K562 (cell line): ENCODE measurements at regions not wholly inside any gene's neighbourhood (a gene's known extent, or its start where the extent isn't known, plus 50 kb on each side); places are given as distances from the start of the nearest gene placed in this dataset.

ENCODE experiments used
- ATF3 ChIP-seq, 2 experiments: fragments of 450-650 bp in 1 of 2; sonication (generic) in 1 of 2; formaldehyde crosslinking in 1 of 2; IDR thresholded peaks in 1 of 2; conservative IDR thresholded peaks in 1 of 2; 2 replicates each; pipeline versions ENCODE4 v1.6.1 to v1.8.1; 2016 to 2023; ENCODE audit warnings: mild to moderate bottlenecking in 2 of 2, moderate library complexity in 2 of 2, inconsistent platforms in 1 of 2, missing genetic modification reagents in 1 of 2
- BRD9 ChIP-seq: fragments of 450-650 bp; IDR thresholded peaks from 2 replicates; pipeline ENCODE4 v1.6.1; 2018; ENCODE audit warnings: low read depth; ENCODE audit not compliant: partially characterized antibody
- CBFA2T3 ChIP-seq: fragments of 450-650 bp; IDR thresholded peaks from 2 replicates; pipeline ENCODE4 v1.6.1; 2017
- CBX2 ChIP-seq: fragments of 200-600 bp; sonication (generic); IDR thresholded peaks from one replicate; pipeline ENCODE4 v1.6.1; 2012; ENCODE audit warnings: mild to moderate bottlenecking, low read length, inconsistent platforms; ENCODE audit not compliant: insufficient read depth, poor library complexity, severe bottlenecking
- CXXC5 ChIP-seq: fragments of 250-450 bp; sonication (Bioruptor Pico); IDR thresholded peaks from 2 replicates; pipeline ENCODE4 v1.8.0; 2022; ENCODE audit warnings: inconsistent platforms, mild to moderate bottlenecking, moderate library complexity
- EHMT2 ChIP-seq: fragments of 450-650 bp; IDR thresholded peaks from 2 replicates; pipeline ENCODE4 v1.6.1; 2018; ENCODE audit warnings: antibody characterized with exemption
- ELF4 ChIP-seq: fragments of 450-650 bp; formaldehyde crosslinking; IDR thresholded peaks from 2 replicates; pipeline ENCODE4 v1.4.0; 2022; ENCODE audit warnings: missing genetic modification characterization
- FOSL1 ChIP-seq: fragments of 200-800 bp; sonication (Bioruptor generic); conservative IDR thresholded peaks from 2 replicates; pipeline ENCODE4 v1.6.1; 2016; ENCODE audit warnings: missing genetic modification characterization, missing compliant biosample characterization
- GTF2E2 ChIP-seq: fragments of 200-800 bp; sonication (Bioruptor generic); IDR thresholded peaks from 2 replicates; pipeline ENCODE4 v1.6.1; 2016; ENCODE audit warnings: missing genetic modification characterization, missing compliant biosample characterization
- HNRNPLL ChIP-seq: fragments of 200-400 bp; formaldehyde crosslinking; IDR thresholded peaks from 2 replicates; pipeline ENCODE4 v1.6.1; 2017; ENCODE audit warnings: low read length, low read depth, mild to moderate bottlenecking; ENCODE audit not compliant: poor library complexity, severe bottlenecking
- KAT2B ChIP-seq: IDR thresholded peaks from one replicate; pipeline ENCODE4 v1.6.1; 2012; ENCODE audit warnings: low read depth, mild to moderate bottlenecking, control low read depth, inconsistent platforms, low read length, moderate library complexity
- KDM4B ChIP-seq, 2 experiments: fragments of 450-650 bp in 1 of 2; sonication (generic) in 1 of 2; IDR thresholded peaks; 2 replicates each; pipeline ENCODE4 v1.6.1; 2016 to 2017; ENCODE audit warnings: borderline replicate concordance in 2 of 2, antibody characterized with exemption in 1 of 2, low read depth in 1 of 2, mild to moderate bottlenecking in 1 of 2
- MTA2 ChIP-seq: fragments of 450-650 bp; IDR thresholded peaks from 2 replicates; pipeline ENCODE4 v1.6.1; 2016; ENCODE audit warnings: low read depth
- NFE2 ChIP-seq: IDR thresholded peaks from 2 replicates; pipeline ENCODE4 v1.6.1; 2014; ENCODE audit warnings: antibody characterized with exemption, low read depth
- NR3C1 ChIP-seq: sonication (generic); formaldehyde crosslinking; IDR thresholded peaks from 2 replicates; pipeline ENCODE4 v1.8.1; 2022; ENCODE audit warnings: missing genetic modification reagents
- PCBP2 ChIP-seq: fragments of 200-400 bp; formaldehyde crosslinking; IDR thresholded peaks from 2 replicates; pipeline ENCODE4 v1.6.1; 2018; ENCODE audit warnings: low read length, low read depth, mild to moderate bottlenecking, moderate library complexity; ENCODE audit not compliant: poor library complexity, severe bottlenecking
- PREB ChIP-seq: sonication (generic); formaldehyde crosslinking; IDR thresholded peaks from 2 replicates; pipeline ENCODE4 v1.8.1; 2023; ENCODE audit warnings: mild to moderate bottlenecking, missing genetic modification reagents
- RBM14 ChIP-seq: fragments of 200-400 bp; formaldehyde crosslinking; IDR thresholded peaks from 2 replicates; pipeline ENCODE4 v1.6.1; 2018; ENCODE audit warnings: low read depth, mild to moderate bottlenecking, low read length, moderate library complexity, borderline replicate concordance; ENCODE audit not compliant: insufficient read depth
- RFX7 ChIP-seq: fragments of 250-450 bp; sonication (Bioruptor Pico); IDR thresholded peaks from 2 replicates; pipeline ENCODE4 v1.5.1; 2021; ENCODE audit warnings: mild to moderate bottlenecking
- SIN3B ChIP-seq: fragments of 450-650 bp; IDR thresholded peaks from 2 replicates; pipeline ENCODE4 v1.6.1; 2017; ENCODE audit warnings: low read depth, mild to moderate bottlenecking, moderate library complexity
- TCF3 ChIP-seq: sonication (generic); formaldehyde crosslinking; IDR thresholded peaks from 2 replicates; pipeline ENCODE4 v1.4.0; 2020; ENCODE audit warnings: mild to moderate bottlenecking, missing genetic modification reagents
- TCFL5 ChIP-seq: fragments of 250-450 bp; sonication (Bioruptor Pico); conservative IDR thresholded peaks from 2 replicates; pipeline ENCODE4 v1.6.1; 2021; ENCODE audit warnings: mild to moderate bottlenecking, moderate library complexity, matching md5 sums
- TOE1 ChIP-seq, 2 experiments: fragments of 450-650 bp in 1 of 2; sonication (generic) in 1 of 2; formaldehyde crosslinking in 1 of 2; IDR thresholded peaks; 2 replicates each; pipeline versions ENCODE4 v1.7.1 to v1.8.0; 2016 to 2022; ENCODE audit warnings: borderline replicate concordance in 2 of 2, mild to moderate bottlenecking in 2 of 2, antibody characterized with exemption in 1 of 2, inconsistent platforms in 1 of 2, low read depth in 1 of 2, missing genetic modification reagents in 1 of 2, moderate library complexity in 1 of 2
- TRIM28 ChIP-seq: fragments of 450-650 bp; IDR thresholded peaks from 2 replicates; pipeline ENCODE4 v1.6.1; 2017
- WHSC1 ChIP-seq: IDR thresholded peaks from one replicate; pipeline ENCODE4 v1.6.1; 2012; ENCODE audit warnings: low read length, control low read depth, inconsistent platforms
- ZNF143 ChIP-seq: sonication (generic); formaldehyde crosslinking; IDR thresholded peaks from 2 replicates; pipeline ENCODE4 v1.9.0; 2022; ENCODE audit warnings: mild to moderate bottlenecking, missing genetic modification reagents
- ZNF785 ChIP-seq: fragments of 250-450 bp; sonication (Bioruptor Pico); IDR thresholded peaks from 2 replicates; pipeline ENCODE4 v1.4.0; 2020; ENCODE audit warnings: mild to moderate bottlenecking
- TF ChIP-seq, protein P1 (sequence below): fragments of 450-650 bp; IDR thresholded peaks from 2 replicates; pipeline ENCODE4 v1.6.1; 2014; ENCODE audit warnings: low read depth, mild to moderate bottlenecking, moderate library complexity, borderline replicate concordance

DNA sequence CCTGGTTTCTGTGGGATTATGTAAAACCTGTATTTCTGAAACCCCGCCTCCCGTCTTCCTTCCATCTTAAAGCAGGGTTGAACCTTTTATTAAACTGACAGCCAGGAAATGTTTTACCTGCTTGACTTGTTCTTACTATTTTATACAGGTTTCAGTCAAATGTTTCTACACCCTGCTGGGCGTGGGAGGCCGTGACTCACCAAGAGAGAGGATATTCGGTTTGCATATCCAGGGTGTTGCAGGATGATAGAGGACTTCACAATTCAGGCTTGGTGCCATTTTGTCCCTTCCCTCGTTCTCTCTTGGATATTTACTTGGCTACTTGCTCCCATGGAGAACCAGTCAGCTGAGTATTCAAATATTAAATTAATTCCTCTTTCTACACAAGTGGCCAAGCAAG is 69.7 kb downstream of the ARF6 start (continued):
- TF ChIP-seq ZNF785 (CRISPR knock-in tag) (no peak), TCFL5 (CRISPR knock-in tag) (no peak), ATF3 (IDR thresholded peaks at IDR 0.05) (peak; percentile 60), ATF3 (CRISPR knock-in tag; conservative IDR thresholded peaks at IDR 0.05) (no peak), CBX2 (no peak), CXXC5 (CRISPR knock-in tag) (no peak), PCBP2 (no peak), CBFA2T3 (peak; percentile 44; the same call in 1 of the 2 replicates), FOSL1 (peak; percentile 75), KAT2B (no peak), GTF2E2 (tag) (no peak), HNRNPLL (no peak), NR3C1 (CRISPR knock-in tag) (no peak), TCF3 (peak; percentile 58), KDM4B (IDR thresholded peaks at IDR 0.05; ENCODE audit: borderline replicate concordance in 2 of 2, low read depth in 1 of 2) (no peak), RBM14 (no peak), MTA2 (no peak), ZNF143 (CRISPR knock-in tag) (no peak), ELF4 (CRISPR knock-in tag) (no peak), WHSC1 (no peak), TOE1 (IDR thresholded peaks at IDR 0.05; ENCODE audit: borderline replicate concordance) (no peak), TOE1 (CRISPR knock-in tag; IDR thresholded peaks at IDR 0.05; ENCODE audit: borderline replicate concordance, low read depth) (no peak), SIN3B (no peak), TRIM28 (no peak), EHMT2 (peak; percentile 51; the same call in 1 of the 2 replicates), NFE2 (peak; percentile 41; the same call in 1 of the 2 replicates), BRD9 (no peak), RFX7 (CRISPR knock-in tag) (no peak), PREB (CRISPR knock-in tag) (no peak)
- TF ChIP-seq, protein P1, sequence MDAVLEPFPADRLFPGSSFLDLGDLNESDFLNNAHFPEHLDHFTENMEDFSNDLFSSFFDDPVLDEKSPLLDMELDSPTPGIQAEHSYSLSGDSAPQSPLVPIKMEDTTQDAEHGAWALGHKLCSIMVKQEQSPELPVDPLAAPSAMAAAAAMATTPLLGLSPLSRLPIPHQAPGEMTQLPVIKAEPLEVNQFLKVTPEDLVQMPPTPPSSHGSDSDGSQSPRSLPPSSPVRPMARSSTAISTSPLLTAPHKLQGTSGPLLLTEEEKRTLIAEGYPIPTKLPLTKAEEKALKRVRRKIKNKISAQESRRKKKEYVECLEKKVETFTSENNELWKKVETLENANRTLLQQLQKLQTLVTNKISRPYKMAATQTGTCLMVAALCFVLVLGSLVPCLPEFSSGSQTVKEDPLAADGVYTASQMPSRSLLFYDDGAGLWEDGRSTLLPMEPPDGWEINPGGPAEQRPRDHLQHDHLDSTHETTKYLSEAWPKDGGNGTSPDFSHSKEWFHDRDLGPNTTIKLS, result no peak
